Tibial artery (tissue), 4 donors: ENCODE measurements at regions not wholly inside any gene's neighbourhood (a gene's known extent, or its start where the extent isn't known, plus 50 kb on each side); places are given as distances from the start of the nearest gene placed in this dataset.

Experiments
- DNase-seq, 2 donors: peaks; one replicate each; pipeline ENCODE4 v3.0.0-alpha.2; 2019
- H3K27ac ChIP-seq, 2 donors: fragments of 200-600 bp; sonication (generic) in 1 of 2; 1 replicate in 1 of 2; 2 replicates in 1 of 2; pipeline ENCODE4 v1.5.1; 2018 to 2019; ENCODE audit warnings: mild to moderate bottlenecking in 1 of 2
- H3K27me3 ChIP-seq, 2 donors: fragments of 200-600 bp; sonication (generic) in 1 of 2; one replicate each; pipeline versions ENCODE4 v1.5.1 to v1.6.0; 2016 to 2019
- H3K36me3 ChIP-seq, 3 donors: fragments of 200-600 bp; sonication (generic) in 2 of 3; one replicate each; pipeline ENCODE4 v1.5.1; 2016 to 2019; ENCODE audit warnings: mild to moderate bottlenecking in 2 of 3
- H3K4me1 ChIP-seq, 4 donors: fragments of 200-600 bp; sonication (generic) in 2 of 4; 1 replicate in 3 of 4; 2 replicates in 1 of 4; pipeline ENCODE4 v1.5.1; 2016 to 2019
- H3K4me3 ChIP-seq, 2 donors: fragments of 200-600 bp; sonication (generic) in 1 of 2; 1 replicate in 1 of 2; 2 replicates in 1 of 2; pipeline ENCODE4 v1.5.1; 2018 to 2019; ENCODE audit warnings: mild to moderate bottlenecking in 2 of 2
- H3K9me3 ChIP-seq, 3 donors: fragments of 200-600 bp; sonication (generic) in 1 of 3; one replicate each; pipeline ENCODE4 v1.5.1; 2016 to 2019
- CTCF ChIP-seq, 2 experiments: fragments of 200-600 bp in 1 of 2; fragments of 450-650 bp in 1 of 2; IDR thresholded peaks; one replicate each; pipeline ENCODE4 v1.5.1; 2017 to 2019; ENCODE audit warnings: antibody characterized with exemption in 2 of 2, mild to moderate bottlenecking in 1 of 2, moderate library complexity in 1 of 2
- intact Hi-C: fragments of 100-400 bp; cut with DNase I; formaldehyde crosslinking; loops from one replicate; pipeline ENCODE4 v1.15.0; 2023; ENCODE audit warnings: low total_unique reads

- Histone ChIP-seq H3K27me3 (no peaks in the 10 kb centered on the region), H3K9me3 (no peaks in the 10 kb centered on the region), H3K4me3 (no peak overlapping the region), H3K27ac (no peak overlapping the region), H3K4me1 (no peaks in the 10 kb centered on the region), H3K36me3 (no peaks in the 10 kb centered on the region)
- intact Hi-C loops, result no loop called here
- no peak for DNase-seq
- TF ChIP-seq CTCF (IDR thresholded peaks at IDR 0.05), result no peak
Measured at GRCh38 chr6:44706011-44706410, 318.5 kb downstream of the CDC5L start.

GRCh38 chr6:44708208-44708607 is 320.7 kb downstream of the CDC5L start:
- intact Hi-C loops, result no loop called here
- Histone ChIP-seq H3K27ac (no peak overlapping the region), H3K36me3 (no peaks in the 10 kb centered on the region), H3K27me3 (no peaks in the 10 kb centered on the region), H3K4me3 (no peak overlapping the region), H3K4me1 (no peaks in the 10 kb centered on the region), H3K9me3 (no peaks in the 10 kb centered on the region)
- no peak for DNase-seq
- TF ChIP-seq CTCF (IDR thresholded peaks at IDR 0.05), result no peak

GRCh38 chr6:44712353-44713111 is 325.0 kb downstream of the CDC5L start:
- no peak for DNase-seq
- Histone ChIP-seq H3K27me3 (peaks cover 0 to 6% of the 10 kb centered on the region in 2 donors), H3K9me3 (no peaks in the 10 kb centered on the region), H3K36me3 (no peaks in the 10 kb centered on the region), H3K4me3 (no peak overlapping the region), H3K4me1 (no peaks in the 10 kb centered on the region), H3K27ac (no peak overlapping the region)
- TF ChIP-seq CTCF (IDR thresholded peaks at IDR 0.05), result no peak
- intact Hi-C loops, result no loop called here

- H3K4me3 ChIP-seq, result no peak overlapping the region
- no peaks in the 10 kb centered on the region for H3K9me3 ChIP-seq
- H3K36me3 ChIP-seq, result no peaks in the 10 kb centered on the region
- no peak for DNase-seq
- TF ChIP-seq CTCF (IDR thresholded peaks at IDR 0.05), result no peak
- intact Hi-C loops, result no loop called here
- no peaks in the 10 kb centered on the region for H3K4me1 ChIP-seq
- peaks cover 0 to 6% of the 10 kb centered on the region in 2 donors for H3K27me3 ChIP-seq
- no peak overlapping the region for H3K27ac ChIP-seq
Measured at GRCh38 chr6:44715188-44715587, 327.7 kb downstream of the CDC5L start.

GRCh38 chr6:44715925-44716324 is 328.4 kb downstream of the CDC5L start:
- TF ChIP-seq CTCF (IDR thresholded peaks at IDR 0.05), result no peak
- no peaks in the 10 kb centered on the region for H3K9me3 ChIP-seq
- no peak overlapping the region for H3K27ac ChIP-seq
- H3K4me3 ChIP-seq, result no peak overlapping the region
- H3K4me1 ChIP-seq, result no peaks in the 10 kb centered on the region
- H3K27me3 ChIP-seq, result peaks cover 0 to 6% of the 10 kb centered on the region in 2 donors
- no peaks in the 10 kb centered on the region for H3K36me3 ChIP-seq
- intact Hi-C loops, result no loop called here
- no peak for DNase-seq
